Suprapubic skin (tissue), 4 donors: ENCODE measurements at regions not wholly inside any gene's neighbourhood (a gene's known extent, or its start where the extent isn't known, plus 50 kb on each side); places are given as distances from the start of the nearest gene placed in this dataset.

Experiments
- DNase-seq, 2 donors: peaks; one replicate each; pipeline ENCODE4 v3.0.0-alpha.2; 2019; ENCODE audit warnings: low spot score in 2 of 2
- H3K27ac ChIP-seq: fragments of 200-600 bp; sonication (generic); one replicate; pipeline ENCODE4 v1.5.1; 2019
- H3K27me3 ChIP-seq: fragments of 200-600 bp; sonication (generic); one replicate; pipeline ENCODE4 v1.5.1; 2019
- H3K36me3 ChIP-seq: fragments of 200-600 bp; sonication (generic); one replicate; pipeline ENCODE4 v1.5.1; 2019
- H3K4me1 ChIP-seq: fragments of 200-600 bp; sonication (generic); one replicate; pipeline ENCODE4 v1.5.1; 2019
- H3K4me3 ChIP-seq: fragments of 200-600 bp; sonication (generic); one replicate; pipeline ENCODE4 v1.5.1; 2019; ENCODE audit warnings: mild to moderate bottlenecking
- H3K9me3 ChIP-seq: fragments of 200-600 bp; sonication (generic); one replicate; pipeline ENCODE4 v1.5.1; 2019
- CTCF ChIP-seq, 2 donors: fragments of 200-600 bp in 1 of 2; fragments of 450-650 bp in 1 of 2; sonication (generic) in 1 of 2; IDR thresholded peaks; one replicate each; pipeline ENCODE4 v1.5.1; 2016 to 2019; ENCODE audit warnings: antibody characterized with exemption in 2 of 2, mild to moderate bottlenecking in 1 of 2, moderate library complexity in 1 of 2
- EP300 ChIP-seq: sonication (generic); formaldehyde crosslinking; IDR thresholded peaks from one replicate; pipeline ENCODE4 v1.6.1; 2017; ENCODE audit warnings: antibody characterized with exemption
- POLR2A ChIP-seq, 2 donors: fragments of 450-650 bp; IDR thresholded peaks; one replicate each; pipeline ENCODE4 v1.6.1; 2017; ENCODE audit warnings: antibody characterized with exemption in 2 of 2, mild to moderate bottlenecking in 2 of 2, moderate library complexity in 2 of 2
- POLR2AphosphoS5 ChIP-seq, 3 donors: sonication (generic); formaldehyde crosslinking; IDR thresholded peaks; one replicate each; pipeline ENCODE4 v1.6.1; 2017; ENCODE audit warnings: antibody characterized with exemption in 3 of 3
- WGBS: methylation state at CpG from one replicate; pipeline ENCODE4 v1.1.5; 2018; 5-methylcytosine and 5-hydroxymethylcytosine counted together

GRCh38 chr4:114236171-114236769 is 256.8 kb upstream of the ARSJ start:
- Histone ChIP-seq H3K9me3 (no peaks in the 10 kb centered on the region), H3K36me3 (no peaks in the 10 kb centered on the region), H3K27me3 (no peaks in the 10 kb centered on the region), H3K4me1 (no peaks in the 10 kb centered on the region), H3K4me3 (no peak overlapping the region), H3K27ac (no peak overlapping the region)
- 58% methylated on average over 2 of the region's 2 CpGs for WGBS
- DNase-seq = no peak
- TF ChIP-seq EP300 (no peak), POLR2AphosphoS5 (IDR thresholded peaks at IDR 0.05) (no peak), POLR2A (IDR thresholded peaks at IDR 0.05) (no peak), CTCF (IDR thresholded peaks at IDR 0.05) (no peak)

GRCh38 chr4:114237997-114238396 is 258.6 kb upstream of the ARSJ start:
- H3K27ac ChIP-seq = no peak overlapping the region
- no peak for DNase-seq

GRCh38 chr4:114249561-114249960 is 270.1 kb upstream of the ARSJ start:
- TF ChIP-seq POLR2AphosphoS5 (IDR thresholded peaks at IDR 0.05) (no peak), POLR2A (IDR thresholded peaks at IDR 0.05) (no peak), CTCF (IDR thresholded peaks at IDR 0.05) (no peak), EP300 (no peak)
- H3K4me3 ChIP-seq = no peak overlapping the region
- no peaks in the 10 kb centered on the region for H3K9me3 ChIP-seq
- WGBS = 88% methylated on average over 1 of the region's 1 CpG
- no peak overlapping the region for H3K27ac ChIP-seq
- H3K36me3 ChIP-seq = no peaks in the 10 kb centered on the region
- no peaks in the 10 kb centered on the region for H3K4me1 ChIP-seq
- DNase-seq = no peak
- no peaks in the 10 kb centered on the region for H3K27me3 ChIP-seq

More at GRCh38 chr4:114237997-114238396, 258.6 kb upstream of the ARSJ start:
- no peaks in the 10 kb centered on the region for H3K36me3 ChIP-seq
- no peak overlapping the region for H3K4me3 ChIP-seq
- no peaks in the 10 kb centered on the region for H3K27me3 ChIP-seq
- H3K9me3 ChIP-seq = no peaks in the 10 kb centered on the region
- TF ChIP-seq POLR2A (IDR thresholded peaks at IDR 0.05) (no peak), EP300 (no peak), POLR2AphosphoS5 (IDR thresholded peaks at IDR 0.05) (no peak), CTCF (IDR thresholded peaks at IDR 0.05) (no peak)
- no peaks in the 10 kb centered on the region for H3K4me1 ChIP-seq

GRCh38 chr4:114249976-114250375 is 270.5 kb upstream of the ARSJ start:
- DNase-seq = no peak

GRCh38 chr4:114250439-114250891 is 271.0 kb upstream of the ARSJ start:
- no peaks in the 10 kb centered on the region for H3K36me3 ChIP-seq
- no peak overlapping the region for H3K4me3 ChIP-seq
- H3K27ac ChIP-seq = no peak overlapping the region
- peaks cover 3% of the 10 kb centered on the region for H3K9me3 ChIP-seq
- H3K4me1 ChIP-seq = no peaks in the 10 kb centered on the region
- WGBS = 42% methylated on average over 2 of the region's 2 CpGs
- TF ChIP-seq POLR2AphosphoS5 (IDR thresholded peaks at IDR 0.05) (no peak), EP300 (no peak), CTCF (IDR thresholded peaks at IDR 0.05) (no peak), POLR2A (IDR thresholded peaks at IDR 0.05) (no peak)
- H3K27me3 ChIP-seq = no peaks in the 10 kb centered on the region
- DNase-seq = no peak

More at GRCh38 chr4:114249976-114250375, 270.5 kb upstream of the ARSJ start:
- no peaks in the 10 kb centered on the region for H3K36me3 ChIP-seq
- H3K27me3 ChIP-seq = no peaks in the 10 kb centered on the region
- TF ChIP-seq CTCF (IDR thresholded peaks at IDR 0.05) = no peak
- no peak for TF ChIP-seq POLR2A (IDR thresholded peaks at IDR 0.05)
- no peak for TF ChIP-seq POLR2AphosphoS5 (IDR thresholded peaks at IDR 0.05)
- TF ChIP-seq EP300 = no peak
- H3K4me1 ChIP-seq = no peaks in the 10 kb centered on the region
- H3K27ac ChIP-seq = no peak overlapping the region
- H3K9me3 ChIP-seq = no peaks in the 10 kb centered on the region
- H3K4me3 ChIP-seq = no peak overlapping the region
